GM18498 (cell line): ENCODE measurements at regions not wholly inside any gene's neighbourhood (a gene's known extent, or its start where the extent isn't known, plus 50 kb on each side); places are given as distances from the start of the nearest gene placed in this dataset.

ENCODE experiments used
- ATAC-seq: cut with Tn5 transposase; IDR thresholded peaks from one replicate; pipeline ENCODE4 v1.9.1; 2021; ENCODE audit warnings: mild to moderate bottlenecking, moderate library complexity; ENCODE audit not compliant: unreplicated experiment

- ATAC-seq = no peak
These were observed 796.3 kb upstream of the SLC10A2 start for GRCh38 chr13:103862525-103862924.

- ATAC-seq = no peak
These were observed 793.7 kb upstream of the SLC10A2 start for GRCh38 chr13:103859952-103860351.

- ATAC-seq = no peak
These were observed 785.8 kb upstream of the SLC10A2 start for GRCh38 chr13:103852036-103852435.

GRCh38 chr13:103844471-103844870, 778.3 kb upstream of the SLC10A2 start:
- ATAC-seq = no peak

- no peak for ATAC-seq
These were observed 773.2 kb upstream of the SLC10A2 start for GRCh38 chr13:103839460-103839859.

GRCh38 chr13:103835052-103835451, 768.8 kb upstream of the SLC10A2 start:
- no peak for ATAC-seq

- ATAC-seq = no peak
These were observed 767.2 kb upstream of the SLC10A2 start for GRCh38 chr13:103833294-103833852.

- no peak for ATAC-seq
These were observed 749.4 kb upstream of the SLC10A2 start for GRCh38 chr13:103815619-103816018.

- ATAC-seq = no peak
These were observed 746.8 kb upstream of the SLC10A2 start for GRCh38 chr13:103812971-103813370.

GRCh38 chr13:103812558-103812957, 746.3 kb upstream of the SLC10A2 start:
- no peak for ATAC-seq

GRCh38 chr13:103810026-103810425, 743.8 kb upstream of the SLC10A2 start:
- ATAC-seq = no peak

- ATAC-seq = no peak
These were observed 739.6 kb upstream of the SLC10A2 start for GRCh38 chr13:103805771-103806170.

- no peak for ATAC-seq
These were observed 737.1 kb upstream of the SLC10A2 start for GRCh38 chr13:103803349-103803748.

GRCh38 chr13:103799028-103799427, 732.8 kb upstream of the SLC10A2 start:
- no peak for ATAC-seq

GRCh38 chr13:103795892-103796478, 729.8 kb upstream of the SLC10A2 start:
- no peak for ATAC-seq

GRCh38 chr13:103794526-103794925, 728.3 kb upstream of the SLC10A2 start:
- ATAC-seq = no peak

- no peak for ATAC-seq
These were observed 721.9 kb upstream of the SLC10A2 start for GRCh38 chr13:103788061-103788652.

GRCh38 chr13:103772576-103772975, 706.4 kb upstream of the SLC10A2 start:
- ATAC-seq = no peak

GRCh38 chr13:103762523-103762922, 696.3 kb upstream of the SLC10A2 start:
- ATAC-seq = no peak

GRCh38 chr13:103759361-103759760, 693.1 kb upstream of the SLC10A2 start:
- no peak for ATAC-seq

GRCh38 chr13:103758222-103758621, 692.0 kb upstream of the SLC10A2 start:
- no peak for ATAC-seq

- ATAC-seq = no peak
These were observed 691.1 kb upstream of the SLC10A2 start for GRCh38 chr13:103757361-103757760.

- no peak for ATAC-seq
These were observed 688.6 kb upstream of the SLC10A2 start for GRCh38 chr13:103754783-103755182.
